Esophagus (tissue), 2 donors: ENCODE measurements at regions not wholly inside any gene's neighbourhood (a gene's known extent, or its start where the extent isn't known, plus 50 kb on each side); places are given as distances from the start of the nearest gene placed in this dataset.

Source experiments
- H3K27ac ChIP-seq, 2 donors: one replicate each; pipeline ENCODE4 v1.5.1; 2013; ENCODE audit warnings: low read depth in 2 of 2, mild to moderate bottlenecking in 2 of 2, inconsistent platforms in 1 of 2, low read length in 1 of 2, moderate library complexity in 1 of 2
- H3K27me3 ChIP-seq, 2 donors: one replicate each; pipeline ENCODE4 v1.6.1; 2013; ENCODE audit warnings: low read length in 2 of 2, control low read depth in 1 of 2, mild to moderate bottlenecking in 1 of 2; ENCODE audit not compliant: insufficient read depth in 2 of 2, control insufficient read depth in 1 of 2
- H3K36me3 ChIP-seq, 2 donors: one replicate each; pipeline ENCODE4 v1.6.1; 2013; ENCODE audit warnings: low read length in 1 of 2; ENCODE audit not compliant: control insufficient read depth in 2 of 2, insufficient read depth in 2 of 2
- H3K4me1 ChIP-seq, 2 donors: one replicate each; pipeline ENCODE4 v1.6.1; 2013; ENCODE audit warnings: low read length in 1 of 2; ENCODE audit not compliant: control insufficient read depth in 2 of 2, insufficient read depth in 2 of 2
- H3K4me3 ChIP-seq, 2 donors: one replicate each; pipeline ENCODE4 v1.5.1; 2013; ENCODE audit warnings: low read length in 2 of 2, mild to moderate bottlenecking in 2 of 2, low read depth in 1 of 2, moderate library complexity in 1 of 2
- H3K9me3 ChIP-seq, 2 donors: one replicate each; pipeline ENCODE4 v1.6.1; 2013; ENCODE audit warnings: mild to moderate bottlenecking in 2 of 2, low read depth in 1 of 2, low read length in 1 of 2, moderate library complexity in 1 of 2; ENCODE audit not compliant: control insufficient read depth in 2 of 2, insufficient read depth in 1 of 2
- WGBS, 2 donors: extraction: QIAGEN DNeasy Blood & Tissue Kit; methylation state at CpG; one replicate each; pipeline ENCODE4 v1.1.7; 2013; 5-methylcytosine and 5-hydroxymethylcytosine counted together
- donor health status: healthy with polysubstance abuse.
- donor health status: Bipolar disorder and iron deficiency.

GRCh38 chr20:39398656-39399055 is 436.5 kb downstream of the DHX35 start:
- Histone ChIP-seq H3K4me3 (no peak overlapping the region), H3K36me3 (no peaks in the 10 kb centered on the region), H3K4me1 (no peaks in the 10 kb centered on the region), H3K9me3 (no peaks in the 10 kb centered on the region), H3K27ac (no peak overlapping the region), H3K27me3 (no peaks in the 10 kb centered on the region)
- 72 to 91% methylated on average over 2 of the region's 2 CpGs for WGBS, 2 donors

- Histone ChIP-seq H3K9me3 (no peaks in the 10 kb centered on the region), H3K36me3 (no peaks in the 10 kb centered on the region), H3K4me1 (no peaks in the 10 kb centered on the region), H3K27me3 (no peaks in the 10 kb centered on the region), H3K4me3 (no peak overlapping the region), H3K27ac (no peak overlapping the region)
- WGBS, 2 donors = 92 to 94% methylated on average over 2 of the region's 2 CpGs
These were observed 435.5 kb downstream of the DHX35 start for GRCh38 chr20:39397646-39398045.

GRCh38 chr20:39395478-39396291 is 433.5 kb downstream of the DHX35 start:
- 78 to 79% methylated on average over 9 of the region's 9 CpGs for WGBS, 2 donors
- H3K27ac ChIP-seq = no peak overlapping the region

GRCh38 chr20:39394461-39394860 is 432.3 kb downstream of the DHX35 start:
- no peaks in the 10 kb centered on the region for H3K4me1 ChIP-seq
- no peaks in the 10 kb centered on the region for H3K36me3 ChIP-seq
- H3K4me3 ChIP-seq = no peak overlapping the region
- WGBS, 2 donors = 92 to 93% methylated on average over 2 of the region's 2 CpGs
- H3K27ac ChIP-seq = no peak overlapping the region
- no peaks in the 10 kb centered on the region for H3K9me3 ChIP-seq
- no peaks in the 10 kb centered on the region for H3K27me3 ChIP-seq

More at GRCh38 chr20:39395478-39396291, 433.5 kb downstream of the DHX35 start:
- no peaks in the 10 kb centered on the region for H3K9me3 ChIP-seq
- H3K27me3 ChIP-seq = no peaks in the 10 kb centered on the region
- H3K4me3 ChIP-seq = no peak overlapping the region
- H3K36me3 ChIP-seq = no peaks in the 10 kb centered on the region
- H3K4me1 ChIP-seq = no peaks in the 10 kb centered on the region

GRCh38 chr20:39390186-39390585 is 428.0 kb downstream of the DHX35 start:
- H3K4me3 ChIP-seq = no peak overlapping the region
- no peaks in the 10 kb centered on the region for H3K36me3 ChIP-seq
- H3K9me3 ChIP-seq = no peaks in the 10 kb centered on the region
- no peaks in the 10 kb centered on the region for H3K27me3 ChIP-seq
- WGBS, 2 donors = 73 to 83% methylated on average over 5 of the region's 5 CpGs
- no peak overlapping the region for H3K27ac ChIP-seq
- no peaks in the 10 kb centered on the region for H3K4me1 ChIP-seq

GRCh38 chr20:39381595-39381994 is 419.5 kb downstream of the DHX35 start:
- Histone ChIP-seq H3K27me3 (no peaks in the 10 kb centered on the region), H3K4me1 (no peaks in the 10 kb centered on the region), H3K36me3 (no peaks in the 10 kb centered on the region), H3K4me3 (no peak overlapping the region), H3K9me3 (no peaks in the 10 kb centered on the region), H3K27ac (no peak overlapping the region)
- WGBS, 2 donors = 57 to 72% methylated on average over 4 of the region's 4 CpGs

GRCh38 chr20:39378776-39379175 is 416.6 kb downstream of the DHX35 start:
- Histone ChIP-seq H3K9me3 (no peaks in the 10 kb centered on the region), H3K27ac (no peak overlapping the region), H3K36me3 (no peaks in the 10 kb centered on the region), H3K4me3 (no peak overlapping the region), H3K4me1 (no peaks in the 10 kb centered on the region), H3K27me3 (no peaks in the 10 kb centered on the region)
- WGBS, 2 donors = 61 to 66% methylated on average over 5 of the region's 5 CpGs

GRCh38 chr20:39376788-39377187 is 414.6 kb downstream of the DHX35 start:
- WGBS, 2 donors = 76 to 86% methylated on average over 4 of the region's 4 CpGs
- no peaks in the 10 kb centered on the region for H3K36me3 ChIP-seq

GRCh38 chr20:39364320-39364719 is 402.2 kb downstream of the DHX35 start:
- 85 to 88% methylated on average over 2 of the region's 2 CpGs for WGBS, 2 donors
- Histone ChIP-seq H3K27me3 (no peaks in the 10 kb centered on the region), H3K9me3 (no peaks in the 10 kb centered on the region), H3K4me3 (no peak overlapping the region), H3K36me3 (no peaks in the 10 kb centered on the region), H3K4me1 (no peaks in the 10 kb centered on the region), H3K27ac (no peak overlapping the region)

More at GRCh38 chr20:39376788-39377187, 414.6 kb downstream of the DHX35 start:
- H3K27me3 ChIP-seq = no peaks in the 10 kb centered on the region
- no peak overlapping the region for H3K27ac ChIP-seq
- H3K9me3 ChIP-seq = no peaks in the 10 kb centered on the region
- no peaks in the 10 kb centered on the region for H3K4me1 ChIP-seq
- H3K4me3 ChIP-seq = no peak overlapping the region

GRCh38 chr20:39359981-39360620 is 398.0 kb downstream of the DHX35 start:
- Histone ChIP-seq H3K4me1 (no peaks in the 10 kb centered on the region), H3K4me3 (no peak overlapping the region), H3K27ac (no peak overlapping the region), H3K9me3 (no peaks in the 10 kb centered on the region), H3K36me3 (no peaks in the 10 kb centered on the region), H3K27me3 (no peaks in the 10 kb centered on the region)
- WGBS, 2 donors = 48 to 62% methylated on average over 4 of the region's 4 CpGs
